ENCODE measurements at regions not wholly inside any gene's neighbourhood (a gene's known extent, or its start where the extent isn't known, plus 50 kb on each side); places are given as distances from the start of the nearest gene placed in this dataset.

DNA sequence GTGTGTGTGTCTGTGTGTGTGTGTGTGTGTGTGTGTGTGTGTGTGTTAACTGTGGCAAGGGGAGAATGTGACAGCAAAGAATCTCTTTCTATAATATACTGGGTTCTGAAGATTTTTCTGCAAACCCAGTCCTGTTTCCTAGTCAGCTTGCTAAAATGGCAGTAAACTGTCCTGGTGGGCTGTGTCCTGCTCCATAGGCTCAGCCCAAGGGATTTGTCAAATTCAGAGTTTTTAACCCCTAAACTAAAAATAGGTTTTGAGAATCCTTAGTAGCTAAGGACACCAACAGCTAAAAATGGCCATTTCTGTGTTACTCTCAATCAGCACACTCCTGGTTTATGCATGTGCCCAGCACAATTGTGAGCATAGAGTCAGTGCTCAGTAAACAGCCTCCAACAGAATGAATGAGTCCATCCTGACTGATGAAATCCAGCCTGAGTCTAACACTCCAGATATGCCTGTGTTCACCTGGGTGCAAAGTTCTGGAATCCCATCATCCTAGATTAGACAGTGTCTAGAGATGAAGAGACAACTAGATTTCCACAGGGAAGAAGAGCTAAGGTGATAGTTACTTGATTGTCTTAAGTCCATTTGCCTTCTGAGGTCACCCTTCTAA is 192.6 kb downstream of the TTC6 start:
- H3K36me3 Mint-ChIP-seq (ENCODE audit: unreplicated experiment): no peaks in the 10 kb centered on the region
- no peak overlapping the region for H3K27ac Mint-ChIP-seq (ENCODE audit: unreplicated experiment)
- H3K4me3 Mint-ChIP-seq (ENCODE audit: unreplicated experiment): no peak overlapping the region
- no peaks in the 10 kb centered on the region for H3K9me3 Mint-ChIP-seq (ENCODE audit: unreplicated experiment)
- no peaks in the 10 kb centered on the region for H3K4me1 Mint-ChIP-seq (ENCODE audit: unreplicated experiment)
- no peak for DNase-seq (ENCODE audit: extremely low spot score, unreplicated experiment)
- no peaks in the 10 kb centered on the region for H3K27me3 Mint-ChIP-seq (ENCODE audit: unreplicated experiment)
- TF ChIP-seq, protein P1, sequence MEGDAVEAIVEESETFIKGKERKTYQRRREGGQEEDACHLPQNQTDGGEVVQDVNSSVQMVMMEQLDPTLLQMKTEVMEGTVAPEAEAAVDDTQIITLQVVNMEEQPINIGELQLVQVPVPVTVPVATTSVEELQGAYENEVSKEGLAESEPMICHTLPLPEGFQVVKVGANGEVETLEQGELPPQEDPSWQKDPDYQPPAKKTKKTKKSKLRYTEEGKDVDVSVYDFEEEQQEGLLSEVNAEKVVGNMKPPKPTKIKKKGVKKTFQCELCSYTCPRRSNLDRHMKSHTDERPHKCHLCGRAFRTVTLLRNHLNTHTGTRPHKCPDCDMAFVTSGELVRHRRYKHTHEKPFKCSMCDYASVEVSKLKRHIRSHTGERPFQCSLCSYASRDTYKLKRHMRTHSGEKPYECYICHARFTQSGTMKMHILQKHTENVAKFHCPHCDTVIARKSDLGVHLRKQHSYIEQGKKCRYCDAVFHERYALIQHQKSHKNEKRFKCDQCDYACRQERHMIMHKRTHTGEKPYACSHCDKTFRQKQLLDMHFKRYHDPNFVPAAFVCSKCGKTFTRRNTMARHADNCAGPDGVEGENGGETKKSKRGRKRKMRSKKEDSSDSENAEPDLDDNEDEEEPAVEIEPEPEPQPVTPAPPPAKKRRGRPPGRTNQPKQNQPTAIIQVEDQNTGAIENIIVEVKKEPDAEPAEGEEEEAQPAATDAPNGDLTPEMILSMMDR (IDR thresholded peaks at IDR 0.05): no peak

DNA sequence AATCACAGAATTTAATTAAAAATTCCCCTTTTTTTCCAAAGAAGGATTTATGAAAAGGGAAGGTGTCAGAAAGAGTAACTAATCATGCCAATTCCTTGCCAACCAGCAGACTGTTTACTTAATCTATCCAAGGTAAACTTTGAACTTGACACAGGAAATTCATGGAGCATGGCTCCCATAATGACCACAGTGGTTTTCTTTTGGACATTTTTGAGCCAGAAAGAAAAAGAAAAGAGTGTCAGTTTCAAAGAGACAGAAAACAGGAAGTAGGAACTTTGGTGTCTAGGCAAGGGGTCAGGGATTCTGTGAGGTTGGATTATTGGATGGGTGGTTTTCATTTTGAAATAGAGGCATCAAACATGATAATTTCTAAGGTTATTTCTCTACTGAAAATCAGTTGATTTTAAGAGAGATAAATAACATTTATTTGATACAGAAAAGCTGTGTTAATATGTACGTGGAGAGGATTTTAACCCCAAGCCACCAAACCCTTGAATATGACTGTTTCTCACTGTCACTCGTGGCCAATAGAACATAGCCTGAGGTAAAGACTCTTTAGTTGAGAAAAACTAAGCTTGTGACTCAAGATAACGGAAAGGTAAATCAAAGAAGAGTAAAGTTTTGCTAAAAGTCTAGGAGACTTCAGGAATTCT is 196.1 kb downstream of the TTC6 start:
- H3K4me1 Mint-ChIP-seq (ENCODE audit: unreplicated experiment): no peaks in the 10 kb centered on the region
- no peaks in the 10 kb centered on the region for H3K27me3 Mint-ChIP-seq (ENCODE audit: unreplicated experiment)
- no peaks in the 10 kb centered on the region for H3K36me3 Mint-ChIP-seq (ENCODE audit: unreplicated experiment)
- TF ChIP-seq, protein P1 (IDR thresholded peaks at IDR 0.05): no peak
- H3K4me3 Mint-ChIP-seq (ENCODE audit: unreplicated experiment): no peak overlapping the region
- H3K27ac Mint-ChIP-seq (ENCODE audit: unreplicated experiment): no peak overlapping the region
- H3K9me3 Mint-ChIP-seq (ENCODE audit: unreplicated experiment): no peaks in the 10 kb centered on the region
- no peak for DNase-seq (ENCODE audit: extremely low spot score, unreplicated experiment)

GRCh38 chr14:37792124-37792523 is 196.7 kb downstream of the TTC6 start:
- Mint-ChIP-seq H3K4me1 (ENCODE audit: unreplicated experiment) (no peaks in the 10 kb centered on the region), H3K27ac (ENCODE audit: unreplicated experiment) (no peak overlapping the region), H3K36me3 (ENCODE audit: unreplicated experiment) (no peaks in the 10 kb centered on the region), H3K9me3 (ENCODE audit: unreplicated experiment) (no peaks in the 10 kb centered on the region), H3K27me3 (ENCODE audit: unreplicated experiment) (no peaks in the 10 kb centered on the region), H3K4me3 (ENCODE audit: unreplicated experiment) (no peak overlapping the region)
- TF ChIP-seq, protein P1 (IDR thresholded peaks at IDR 0.05): no peak
- no peak for DNase-seq (ENCODE audit: extremely low spot score, unreplicated experiment)

DNA sequence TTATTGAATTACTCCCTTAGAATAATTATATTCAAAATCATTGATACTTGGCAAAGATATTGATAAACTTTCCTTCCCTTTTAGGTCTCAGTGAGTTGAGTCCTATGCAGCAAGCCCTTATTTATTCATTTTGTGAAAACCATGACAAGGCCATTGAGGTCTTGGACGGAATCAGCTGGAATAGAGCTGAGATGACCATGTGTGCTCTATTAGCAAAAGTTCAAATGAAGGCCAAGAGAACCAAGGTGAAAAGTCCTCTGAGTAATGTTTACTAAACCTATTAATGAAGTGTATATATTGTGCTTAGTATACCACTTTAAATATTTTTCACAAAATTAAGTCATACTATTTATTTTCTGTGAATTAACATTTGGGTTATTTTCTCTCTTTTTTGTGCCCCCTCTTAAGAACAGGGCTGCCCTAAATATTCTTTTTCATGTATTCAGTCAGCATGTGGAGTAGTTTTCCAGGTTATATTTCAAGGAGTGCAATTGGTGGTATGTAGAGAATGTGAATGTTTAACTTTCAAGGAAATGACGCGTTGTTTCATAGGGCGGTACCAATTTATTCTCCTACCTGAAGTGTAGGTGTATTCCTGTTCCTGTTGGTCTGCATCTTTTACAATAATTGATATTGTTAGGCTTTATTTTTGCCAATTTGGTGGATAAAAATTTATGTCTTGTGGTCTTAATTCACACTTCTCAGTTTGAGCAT is 201.4 kb downstream of the TTC6 start:
- Mint-ChIP-seq H3K36me3 (ENCODE audit: unreplicated experiment) (no peaks in the 10 kb centered on the region), H3K27ac (ENCODE audit: unreplicated experiment) (no peak overlapping the region), H3K9me3 (ENCODE audit: unreplicated experiment) (no peaks in the 10 kb centered on the region), H3K4me1 (ENCODE audit: unreplicated experiment) (no peaks in the 10 kb centered on the region), H3K27me3 (ENCODE audit: unreplicated experiment) (no peaks in the 10 kb centered on the region), H3K4me3 (ENCODE audit: unreplicated experiment) (no peak overlapping the region)
- TF ChIP-seq, protein P1 (IDR thresholded peaks at IDR 0.05): no peak
- no peak for DNase-seq (ENCODE audit: extremely low spot score, unreplicated experiment)

DNA sequence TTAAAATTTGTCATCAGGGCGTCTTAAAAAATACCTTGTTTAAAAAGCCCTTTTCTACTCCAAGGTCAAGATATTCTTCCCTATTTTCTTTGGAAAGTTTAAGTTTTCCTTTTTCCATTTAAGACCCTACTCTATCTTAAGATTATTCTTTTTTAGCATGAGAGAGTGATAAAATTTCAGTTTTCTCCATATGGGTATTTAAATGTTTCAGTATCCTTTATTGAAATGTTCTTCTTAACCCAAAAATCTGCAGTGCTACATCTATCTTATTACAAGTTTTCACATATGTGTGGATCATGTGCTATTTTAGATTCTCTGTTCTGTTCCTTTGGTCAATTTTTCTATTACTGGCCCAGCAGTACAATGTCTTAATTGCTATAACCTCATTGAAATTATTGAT is 202.2 kb downstream of the TTC6 start:
- H3K27me3 Mint-ChIP-seq (ENCODE audit: unreplicated experiment): no peaks in the 10 kb centered on the region
- H3K27ac Mint-ChIP-seq (ENCODE audit: unreplicated experiment): no peak overlapping the region
- H3K9me3 Mint-ChIP-seq (ENCODE audit: unreplicated experiment): no peaks in the 10 kb centered on the region
- TF ChIP-seq, protein P1 (IDR thresholded peaks at IDR 0.05): no peak
- no peak overlapping the region for H3K4me3 Mint-ChIP-seq (ENCODE audit: unreplicated experiment)
- no peaks in the 10 kb centered on the region for H3K36me3 Mint-ChIP-seq (ENCODE audit: unreplicated experiment)
- no peaks in the 10 kb centered on the region for H3K4me1 Mint-ChIP-seq (ENCODE audit: unreplicated experiment)
- no peak for DNase-seq (ENCODE audit: extremely low spot score, unreplicated experiment)

Data from osteocyte (in vitro differentiated cells).